ENCODE measurements at regions not wholly inside any gene's neighbourhood (a gene's known extent, or its start where the extent isn't known, plus 50 kb on each side); places are given as distances from the start of the nearest gene placed in this dataset.

- no peak for TF ChIP-seq CTCF (IDR thresholded peaks at IDR 0.05; ENCODE audit: control extremely low read depth in 1 of 3, insufficient read depth in 1 of 3, low read depth in 1 of 3, low read length in 3 of 3)
- TF ChIP-seq MAFK (IDR thresholded peaks at IDR 0.05; ENCODE audit: low read depth, low read length): no peak
- no peak for TF ChIP-seq E2F6 (IDR thresholded peaks at IDR 0.05)
- TF ChIP-seq USF2 (IDR thresholded peaks at IDR 0.05; ENCODE audit: low read length): no peak
- TF ChIP-seq BACH1 (IDR thresholded peaks at IDR 0.05; ENCODE audit: low read length): no peak
- no peak for TF ChIP-seq MAX (IDR thresholded peaks at IDR 0.05)
- no peak for TF ChIP-seq POLR2A (IDR thresholded peaks at IDR 0.05; ENCODE audit: control extremely low read depth in 1 of 2, low read depth in 2 of 2, low read length in 2 of 2)
- no peak for TF ChIP-seq CBX8 (IDR thresholded peaks at IDR 0.05; ENCODE audit: borderline replicate concordance, low read depth, low read length)
- no peak for TF ChIP-seq EZH2 (IDR thresholded peaks at IDR 0.05; ENCODE audit: low read depth, low read length, severe bottlenecking)
- TF ChIP-seq KDM1A (IDR thresholded peaks at IDR 0.05; ENCODE audit: borderline replicate concordance, low read length): no peak
- TF ChIP-seq CREB1 (IDR thresholded peaks at IDR 0.05): no peak
- no peak for TF ChIP-seq GABPA (IDR thresholded peaks at IDR 0.05; ENCODE audit: borderline replicate concordance, insufficient read depth, low read length)
- TF ChIP-seq POLR2AphosphoS5 (IDR thresholded peaks at IDR 0.05; ENCODE audit: low read depth, low read length): no peak
- TF ChIP-seq SP4 (IDR thresholded peaks at IDR 0.05; ENCODE audit: low read length): no peak
Measured at GRCh38 chr2:210762604-210763588, 206.5 kb downstream of the CPS1 start.
